GM23338 (cell line): ENCODE measurements at regions not wholly inside any gene's neighbourhood (a gene's known extent, or its start where the extent isn't known, plus 50 kb on each side); places are given as distances from the start of the nearest gene placed in this dataset.

ENCODE experiments used
- CREB1 ChIP-seq: fragments of 250-450 bp; sonication (Bioruptor Pico); IDR thresholded peaks from 2 replicates; pipeline ENCODE4 v1.5.0; 2020; ENCODE audit warnings: low read depth, mild to moderate bottlenecking, moderate library complexity
- CTCF ChIP-seq, 2 experiments: fragments of 200-600 bp in 1 of 2; sonication (generic) in 1 of 2; conservative IDR thresholded peaks; 2 replicates each; pipeline versions ENCODE4 v1.5.1 to v1.6.1; 2016 to 2017; ENCODE audit warnings: antibody characterized with exemption in 2 of 2, low read depth in 2 of 2, mild to moderate bottlenecking in 2 of 2, moderate library complexity in 1 of 2
- ETS1 ChIP-seq: IDR thresholded peaks from 2 replicates; pipeline ENCODE4 v1.6.1; 2016; ENCODE audit warnings: antibody characterized with exemption
- EZH2 ChIP-seq: fragments of 200-600 bp; sonication (generic); IDR thresholded peaks from one replicate; pipeline ENCODE4 v1.8.0; 2017; ENCODE audit warnings: antibody characterized with exemption, mild to moderate bottlenecking, low read depth; ENCODE audit not compliant: unreplicated experiment
- EZH2phosphoT487 ChIP-seq: fragments of 200-600 bp; sonication (generic); IDR thresholded peaks from one replicate; pipeline ENCODE4 v1.8.1; 2018; ENCODE audit warnings: antibody characterized with exemption; ENCODE audit not compliant: unreplicated experiment
- JUNB ChIP-seq: IDR thresholded peaks from one replicate; pipeline ENCODE4 v1.6.1; 2016; ENCODE audit warnings: antibody characterized with exemption; ENCODE audit not compliant: unreplicated experiment
- NANOG ChIP-seq: IDR thresholded peaks from 2 replicates; pipeline ENCODE4 v1.6.1; 2016; ENCODE audit warnings: antibody characterized with exemption, borderline replicate concordance
- POLR2AphosphoS5 ChIP-seq: IDR thresholded peaks from 2 replicates; pipeline ENCODE4 v1.6.1; 2016; ENCODE audit warnings: antibody characterized with exemption, low read depth
- REST ChIP-seq: IDR thresholded peaks from one replicate; pipeline ENCODE4 v1.6.1; 2018; ENCODE audit warnings: antibody characterized with exemption; ENCODE audit not compliant: unreplicated experiment
- STAT1 ChIP-seq: IDR thresholded peaks from one replicate; pipeline ENCODE4 v1.6.1; 2016; ENCODE audit warnings: antibody characterized with exemption; ENCODE audit not compliant: unreplicated experiment
- ZNF331 ChIP-seq: fragments of 250-450 bp; sonication (Bioruptor Pico); IDR thresholded peaks from 2 replicates; pipeline ENCODE4 v1.5.0; 2020; ENCODE audit warnings: low read depth, mild to moderate bottlenecking, moderate library complexity
- ZNF462 ChIP-seq: fragments of 250-450 bp; sonication (Bioruptor Pico); IDR thresholded peaks from 2 replicates; pipeline ENCODE4 v1.5.0; 2020; ENCODE audit warnings: mild to moderate bottlenecking, moderate library complexity

- TF ChIP-seq POLR2AphosphoS5 (no peak), CTCF (conservative IDR thresholded peaks at IDR 0.05; ENCODE audit: low read depth in 2 of 2) (no peak), EZH2 (no peak), REST (no peak), EZH2phosphoT487 (no peak), CREB1 (CRISPR knock-in tag) (no peak), JUNB (no peak), ZNF331 (CRISPR knock-in tag) (no peak), ETS1 (no peak), STAT1 (no peak), NANOG (no peak), ZNF462 (CRISPR knock-in tag) (no peak)
These were observed 960.9 kb upstream of the FAT3 start for GRCh38 chr11:91263496-91264365.
